OCI-M2 (cell line): ENCODE measurements at regions not wholly inside any gene's neighbourhood (a gene's known extent, or its start where the extent isn't known, plus 50 kb on each side); places are given as distances from the start of the nearest gene placed in this dataset.
"Not testable (repeated sequence)": the region's sequence is repeated elsewhere in the genome, so short reads cannot be mapped to it uniquely, and the experiment has no call there.

Experiments
- DNase-seq: peaks from one replicate; lab custom pipeline; 2025; ENCODE audit not compliant: unreplicated experiment; lab: John Stamatoyannopoulos, UW

DNA sequence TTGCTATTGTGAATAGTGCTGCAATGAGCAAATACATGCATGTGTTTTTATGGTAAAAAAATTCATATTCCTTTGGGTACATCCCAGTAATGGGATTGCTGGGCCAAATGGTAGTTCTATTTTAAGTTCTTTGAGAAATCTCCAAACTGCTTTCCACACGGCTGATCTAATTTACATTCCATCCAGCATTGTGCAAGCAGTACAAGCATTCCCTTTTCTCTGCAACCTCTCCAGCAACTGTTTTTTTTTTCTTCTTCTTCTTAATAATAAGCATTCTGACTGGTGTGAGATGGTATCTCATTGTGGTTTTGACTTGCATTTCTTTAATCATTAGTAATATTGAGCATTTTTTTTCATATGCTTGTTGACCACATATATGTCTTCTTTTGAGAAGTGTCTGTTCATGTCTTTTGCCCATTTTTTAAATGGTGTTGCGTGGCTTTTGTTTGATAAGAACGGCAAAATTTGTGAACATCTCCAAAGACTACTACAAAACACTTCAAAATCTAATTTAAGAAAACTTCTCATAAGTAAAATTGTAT lies 136.1 kb upstream of the MYO3A start:
- no peak for DNase-seq

- no peak for DNase-seq
These were observed 129.5 kb upstream of the MYO3A start for GRCh38 chr10:25804505-25804904.

GRCh38 chr10:25805986-25806385 lies 128.0 kb upstream of the MYO3A start:
- no peak for DNase-seq

GRCh38 chr10:25808372-25808771 lies 125.7 kb upstream of the MYO3A start:
- no peak for DNase-seq

DNA sequence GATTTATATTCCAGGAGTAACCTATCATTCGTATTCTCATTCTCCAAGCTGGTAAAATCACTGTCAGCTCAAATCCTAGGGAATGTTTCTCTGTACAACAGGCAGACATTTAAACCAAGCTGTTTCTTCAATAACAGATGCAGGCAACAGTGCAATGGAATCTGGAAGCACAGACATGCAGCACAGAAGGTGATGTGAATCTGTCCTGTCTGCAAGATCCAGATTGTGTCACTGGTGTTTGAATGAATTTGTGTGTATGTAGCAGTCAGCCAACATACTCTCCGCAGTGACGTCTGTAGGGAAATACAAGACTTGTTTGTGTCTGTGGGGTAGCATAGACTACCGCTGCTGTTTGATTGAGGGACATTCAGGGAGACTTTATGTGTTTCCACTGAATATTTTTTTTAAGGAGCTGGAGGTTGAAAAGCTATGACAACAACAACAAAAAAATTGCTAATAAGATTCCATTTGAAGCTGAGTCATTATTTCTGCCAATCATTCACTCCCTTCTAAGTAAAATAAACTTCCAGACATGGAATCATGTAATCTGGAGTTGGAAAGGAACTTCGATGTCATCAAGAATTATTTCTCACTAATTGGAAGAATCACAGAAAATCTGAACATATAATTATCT lies 122.9 kb upstream of the MYO3A start:
- no peak for DNase-seq

GRCh38 chr10:25813511-25813910 lies 120.5 kb upstream of the MYO3A start:
- DNase-seq = no peak

DNA sequence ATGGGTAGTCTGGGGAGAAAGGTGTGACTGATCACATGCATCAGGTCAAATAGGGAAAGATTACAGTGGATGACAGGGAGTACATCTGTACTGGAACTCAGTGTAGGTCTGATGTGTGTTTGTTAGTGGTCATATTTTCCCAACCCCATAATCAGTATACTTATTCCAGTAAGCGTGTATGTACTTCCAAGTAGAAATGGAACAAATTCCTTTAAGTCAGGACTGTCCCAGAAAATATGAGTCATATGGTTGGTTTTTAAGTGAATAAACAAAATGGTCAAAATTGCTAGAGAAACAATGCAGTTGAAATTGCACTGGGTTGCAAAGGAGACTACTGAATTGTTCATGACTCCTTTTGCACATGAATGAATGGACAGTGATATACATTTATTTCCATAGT lies 118.8 kb upstream of the MYO3A start:
- DNase-seq = no peak

DNA sequence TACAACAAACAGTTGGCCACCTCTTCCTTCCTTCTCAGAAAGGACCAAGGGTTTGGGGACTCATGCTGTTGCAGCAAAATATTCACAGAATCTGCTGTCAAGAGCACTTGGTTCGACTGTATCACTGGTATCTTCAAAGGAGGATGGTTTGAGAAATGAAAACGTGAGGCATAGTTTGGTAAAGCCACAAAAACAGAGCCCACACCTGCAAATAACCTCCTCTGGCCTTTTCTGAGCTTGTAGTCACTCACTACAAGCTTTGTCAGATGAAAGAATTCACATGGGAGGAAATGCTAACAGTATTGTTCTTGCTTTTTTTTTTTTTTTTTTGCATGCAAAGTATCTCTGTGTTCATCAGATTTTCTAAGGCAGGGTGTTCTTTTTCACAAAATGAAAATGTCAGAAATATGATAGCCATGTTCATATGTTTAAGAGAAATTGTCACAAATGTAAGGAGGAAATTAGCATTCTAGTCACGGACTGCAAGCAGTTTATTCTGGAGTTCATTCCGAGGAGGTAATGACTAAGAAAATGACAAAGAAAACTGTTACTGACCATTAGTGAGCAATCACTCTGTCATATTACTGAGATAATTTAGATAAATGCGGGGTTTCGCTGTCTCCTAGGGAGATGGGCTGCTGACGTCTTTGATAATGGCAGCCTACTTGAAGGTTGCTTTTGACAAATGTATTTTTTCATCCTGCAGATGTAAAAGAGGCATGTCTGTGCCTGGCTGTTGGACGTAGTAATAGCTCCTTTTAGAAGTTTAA lies 117.8 kb upstream of the MYO3A start:
- no peak for DNase-seq

- DNase-seq = no peak
These were observed 116.8 kb upstream of the MYO3A start for GRCh38 chr10:25817200-25817599.

DNA sequence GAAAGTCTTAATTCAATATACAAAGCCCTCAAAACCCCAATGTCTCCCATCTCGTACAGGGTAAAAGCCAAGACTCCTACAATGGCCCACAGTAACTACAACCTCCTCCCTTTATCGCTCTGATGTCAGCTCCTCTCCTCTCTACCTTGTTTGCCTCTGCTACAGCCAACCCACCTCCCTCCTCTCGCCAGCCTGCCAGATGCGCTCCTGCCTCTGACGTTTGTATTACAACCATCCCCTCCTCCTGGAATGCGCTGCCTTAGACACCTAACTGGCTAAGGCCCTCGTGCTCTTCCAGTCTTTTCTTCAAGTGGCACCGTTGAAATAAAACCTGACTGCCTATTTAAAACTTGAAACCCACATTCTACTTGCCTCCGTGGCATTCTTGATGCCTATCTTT lies 115.3 kb upstream of the MYO3A start:
- DNase-seq = no peak

- DNase-seq = no peak
These were observed 113.6 kb upstream of the MYO3A start for GRCh38 chr10:25820472-25820871.

GRCh38 chr10:25820874-25821273 lies 113.2 kb upstream of the MYO3A start:
- DNase-seq = no peak

GRCh38 chr10:25824050-25824449 lies 110.0 kb upstream of the MYO3A start:
- DNase-seq = no peak

GRCh38 chr10:25828475-25828874 lies 105.6 kb upstream of the MYO3A start:
- DNase-seq = no peak

DNA sequence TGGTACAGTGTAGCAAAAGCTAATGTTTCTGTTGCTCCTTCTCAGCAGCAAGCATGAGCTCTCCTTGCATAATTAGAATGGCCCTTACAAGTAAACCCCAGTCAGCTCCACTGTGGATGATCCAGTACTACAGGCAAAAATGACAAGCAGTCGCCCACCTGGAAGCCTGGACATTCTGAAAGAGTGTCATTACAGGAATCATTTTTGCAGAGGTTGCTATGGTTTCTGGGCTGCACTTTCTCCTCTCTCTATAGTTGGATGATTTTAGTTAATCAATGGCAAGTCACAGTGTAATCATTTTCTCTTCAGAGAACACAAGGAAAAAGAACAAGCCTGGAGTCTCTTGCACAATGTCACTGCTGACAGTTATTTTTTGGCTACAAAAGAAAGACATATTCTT lies 102.9 kb upstream of the MYO3A start:
- DNase-seq = no peak

- DNase-seq = no peak
These were observed 94.3 kb upstream of the MYO3A start for GRCh38 chr10:25839683-25840082.

- not testable (repeated sequence) for DNase-seq
These were observed 93.2 kb upstream of the MYO3A start for GRCh38 chr10:25840875-25841274.

- no peak for DNase-seq
These were observed 91.9 kb upstream of the MYO3A start for GRCh38 chr10:25842146-25842545.

DNA sequence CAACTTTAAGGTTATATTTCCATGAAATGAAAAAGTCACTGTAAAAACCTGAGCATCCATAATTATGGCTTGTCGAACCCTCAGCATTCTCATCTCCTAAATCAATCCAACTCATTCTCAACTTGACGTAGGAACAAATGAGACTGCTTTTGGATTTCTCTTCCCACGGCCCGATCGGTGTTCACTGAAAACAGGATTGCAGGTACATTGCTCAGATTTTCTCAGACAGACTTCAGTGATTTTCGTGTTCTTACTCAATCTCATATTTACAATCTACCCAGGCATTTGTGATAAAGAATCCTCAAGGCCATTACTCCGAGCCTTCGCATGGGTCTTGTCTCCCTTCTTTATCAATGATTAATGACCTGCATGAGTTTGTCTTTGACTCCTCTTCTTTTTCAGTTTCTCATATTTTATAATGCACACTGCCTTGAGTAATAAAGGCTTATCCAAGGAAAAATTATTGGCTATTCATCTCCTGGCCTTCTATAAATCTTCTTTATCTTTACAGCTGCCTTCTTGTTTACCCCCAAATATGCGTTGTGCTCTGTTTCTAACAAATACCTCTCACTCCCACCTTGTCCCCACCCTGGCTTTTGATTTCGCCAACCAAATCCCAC lies 90.4 kb upstream of the MYO3A start:
- DNase-seq = no peak

DNA sequence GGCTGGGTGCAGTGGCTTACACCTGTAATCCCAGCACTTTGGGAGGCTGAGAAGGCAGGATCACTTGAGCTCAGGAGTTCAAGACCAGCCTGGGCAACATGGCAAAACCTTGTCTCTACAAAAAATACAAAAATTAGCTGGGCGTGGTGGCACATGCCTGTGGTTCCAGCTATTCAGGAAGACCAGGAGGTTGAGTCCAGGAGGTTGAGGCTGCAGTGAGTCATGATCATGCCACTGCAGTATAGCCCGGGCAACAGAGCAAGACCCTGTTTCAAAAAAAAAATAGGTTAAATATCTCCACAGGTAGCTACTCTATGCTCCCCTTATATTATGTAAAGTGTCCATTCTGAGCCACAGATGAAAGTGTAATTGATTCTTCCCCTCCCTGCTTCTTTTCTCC lies 89.3 kb upstream of the MYO3A start:
- not testable (repeated sequence) for DNase-seq

DNA sequence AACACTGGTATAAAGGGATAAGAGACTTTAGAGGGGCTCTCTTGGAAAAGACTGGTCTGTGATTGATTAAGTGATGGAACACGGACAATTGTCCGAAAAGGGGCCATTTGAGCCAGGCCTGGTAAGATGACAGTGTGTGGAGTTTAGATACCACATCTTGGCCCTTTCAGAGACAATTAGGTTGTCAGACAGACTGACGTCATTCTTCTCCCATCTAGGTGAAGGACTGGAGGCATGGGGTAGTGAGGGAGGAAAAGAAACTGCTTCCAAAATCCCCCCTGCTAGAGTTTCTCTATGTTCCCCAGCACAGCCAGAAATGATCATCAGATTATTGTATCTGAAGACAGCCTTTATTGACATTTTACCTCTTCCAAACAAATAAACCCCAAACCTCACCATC lies 84.8 kb upstream of the MYO3A start:
- no peak for DNase-seq

DNA sequence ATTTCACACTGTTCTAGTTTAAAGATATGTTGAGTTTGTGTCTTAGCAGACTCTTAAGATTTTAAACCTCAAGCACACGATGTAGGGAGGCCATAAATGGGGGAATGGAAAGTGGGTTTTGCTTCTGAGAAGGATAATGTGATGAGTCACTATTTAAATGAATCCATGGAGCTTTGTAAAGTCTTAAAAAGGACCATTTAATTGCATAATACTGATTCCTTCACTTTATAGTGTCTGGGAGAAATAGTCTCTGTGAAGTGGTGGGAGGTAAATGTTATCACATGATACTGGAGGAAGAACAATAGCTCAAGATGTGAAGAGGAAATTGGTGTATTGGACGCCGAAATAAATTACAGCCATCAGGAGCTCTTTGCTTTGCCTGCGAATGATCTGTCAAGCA lies 84.0 kb upstream of the MYO3A start:
- DNase-seq = no peak
